Urinary bladder (tissue), 3 donors: ENCODE measurements at regions not wholly inside any gene's neighbourhood (a gene's known extent, or its start where the extent isn't known, plus 50 kb on each side); places are given as distances from the start of the nearest gene placed in this dataset.

Experiments used
- DNase-seq: peaks from one replicate; pipeline ENCODE4 v3.0.0-alpha.2; 2015; ENCODE audit errors: extremely low spot score
- H3K27ac ChIP-seq: one replicate; pipeline ENCODE4 v1.5.1; 2013; ENCODE audit warnings: low read depth, mild to moderate bottlenecking, moderate library complexity
- H3K36me3 ChIP-seq: one replicate; pipeline ENCODE4 v1.6.1; 2013; ENCODE audit warnings: mild to moderate bottlenecking, moderate library complexity; ENCODE audit not compliant: insufficient read depth
- H3K4me1 ChIP-seq: one replicate; pipeline ENCODE4 v1.6.1; 2013; ENCODE audit warnings: mild to moderate bottlenecking, moderate library complexity; ENCODE audit not compliant: insufficient read depth
- H3K4me3 ChIP-seq: one replicate; pipeline ENCODE4 v1.5.1; 2013; ENCODE audit warnings: low read depth, low read length
- WGBS: extraction: QIAGEN DNeasy Blood & Tissue Kit; methylation state at CpG from one replicate; pipeline ENCODE4 v1.1.7; 2013; 5-methylcytosine and 5-hydroxymethylcytosine counted together
- donor health status: healthy with polysubstance abuse.
- donor health status: healthy.

- H3K36me3 ChIP-seq: no peaks in the 10 kb centered on the region
These were observed 135.5 kb downstream of the NUAK1 start for GRCh38 chr12:106003297-106003696.

GRCh38 chr12:106004289-106004688 lies 134.5 kb downstream of the NUAK1 start:
- Histone ChIP-seq H3K4me3 (no peak overlapping the region), H3K27ac (no peak overlapping the region), H3K36me3 (no peaks in the 10 kb centered on the region), H3K4me1 (peaks cover 1% of the 10 kb centered on the region)
- DNase-seq: no peak

More at GRCh38 chr12:106003297-106003696, 135.5 kb downstream of the NUAK1 start:
- Histone ChIP-seq H3K4me1 (peaks cover 1% of the 10 kb centered on the region), H3K4me3 (no peak overlapping the region), H3K27ac (no peak overlapping the region)
- DNase-seq: no peak
- 82% methylated on average over 3 of the region's 3 CpGs for WGBS

- no peak for DNase-seq
- peaks cover 1% of the 10 kb centered on the region for H3K4me1 ChIP-seq
- H3K27ac ChIP-seq: no peak overlapping the region
- no peak overlapping the region for H3K4me3 ChIP-seq
- 89% methylated on average over 4 of the region's 4 CpGs for WGBS
- no peaks in the 10 kb centered on the region for H3K36me3 ChIP-seq
These were observed 132.4 kb downstream of the NUAK1 start for GRCh38 chr12:106006382-106006781.

GRCh38 chr12:106006940-106007339 lies 131.8 kb downstream of the NUAK1 start:
- peaks cover 1% of the 10 kb centered on the region for H3K4me1 ChIP-seq
- H3K36me3 ChIP-seq: no peaks in the 10 kb centered on the region
- no peak overlapping the region for H3K4me3 ChIP-seq
- no peak for DNase-seq
- no peak overlapping the region for H3K27ac ChIP-seq
- WGBS: 88% methylated on average over 2 of the region's 2 CpGs

- no peaks in the 10 kb centered on the region for H3K36me3 ChIP-seq
- no peak overlapping the region for H3K27ac ChIP-seq
- H3K4me1 ChIP-seq: peaks cover 1% of the 10 kb centered on the region
- H3K4me3 ChIP-seq: no peak overlapping the region
- no peak for DNase-seq
These were observed 128.0 kb downstream of the NUAK1 start for GRCh38 chr12:106010741-106011140.
